ENCODE measurements at regions not wholly inside any gene's neighbourhood (a gene's known extent, or its start where the extent isn't known, plus 50 kb on each side); places are given as distances from the start of the nearest gene placed in this dataset.
"Not testable (repeated sequence)": the region's sequence is repeated elsewhere in the genome, so short reads cannot be mapped to it uniquely, and the experiment has no call there.

DNA sequence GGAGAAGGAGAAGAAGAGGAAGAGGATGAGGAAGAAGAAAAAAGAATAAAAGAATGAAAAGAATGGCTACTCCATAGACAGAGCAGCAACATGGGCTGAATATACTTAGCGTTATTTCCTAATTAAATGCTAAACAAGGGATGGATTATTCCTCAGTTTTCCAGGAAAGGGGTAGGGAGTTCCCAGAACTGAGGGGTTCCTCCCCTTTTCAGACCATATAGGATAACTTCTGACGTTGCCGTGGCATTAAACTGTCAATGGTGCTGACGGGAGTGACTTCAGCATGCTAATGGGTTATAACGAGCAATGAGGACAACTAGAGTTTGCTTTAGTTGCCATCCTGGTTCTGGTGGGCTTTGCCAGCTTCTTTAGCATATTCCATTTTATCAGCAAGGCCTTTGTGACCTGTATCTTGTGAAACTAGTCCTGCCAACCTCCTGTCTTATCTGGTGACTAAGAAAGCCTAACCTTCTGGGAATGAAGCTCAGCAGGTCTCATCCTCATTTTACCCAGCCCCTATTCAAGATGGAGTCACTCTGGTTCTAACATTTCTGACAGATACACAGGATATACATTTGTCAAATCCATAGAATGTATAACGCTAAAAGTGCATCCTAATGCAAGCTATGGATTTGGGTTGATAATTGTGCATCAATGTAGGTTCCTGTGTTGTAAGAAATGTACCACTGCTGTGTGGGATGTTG is 152.3 kb downstream of the MAIP1 start:
- no peaks in the 10 kb centered on the region for H3K4me1 ChIP-seq (ENCODE audit: insufficient read depth, low read length)
- no peaks in the 10 kb centered on the region for H3K27me3 ChIP-seq (ENCODE audit: insufficient read depth, low read length)
- H3K27ac ChIP-seq (ENCODE audit: low read length), result no peak overlapping the region
- H3K9me3 ChIP-seq (ENCODE audit: insufficient read depth, low read depth, low read length), result no peaks in the 10 kb centered on the region
- no peak overlapping the region for H3K9ac ChIP-seq (ENCODE audit: low read depth, low read length)
- H3K4me3 ChIP-seq (ENCODE audit: low read length), result no peak overlapping the region
- H3K36me3 ChIP-seq (ENCODE audit: insufficient read depth, low read depth, low read length), result no peaks in the 10 kb centered on the region

DNA sequence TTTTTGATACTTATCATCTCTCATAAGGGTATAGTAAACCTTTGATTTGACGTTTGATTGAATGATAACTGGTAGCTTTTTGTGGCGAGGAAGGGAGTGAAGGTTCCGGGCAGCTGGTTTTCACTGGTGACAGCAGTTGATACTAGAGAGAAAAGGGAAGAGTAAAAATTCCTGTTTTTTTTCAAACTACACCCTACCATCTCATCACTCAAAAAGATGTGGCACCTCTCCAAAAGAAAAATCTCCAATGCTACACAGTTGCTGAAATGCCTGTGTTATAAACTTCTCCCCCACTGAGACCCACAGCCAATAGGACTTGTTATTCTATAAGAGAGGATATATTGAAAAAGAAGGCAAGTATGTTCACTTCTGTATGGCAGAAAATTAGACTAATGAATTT is 154.0 kb downstream of the MAIP1 start:
- H3K9me3 ChIP-seq (ENCODE audit: insufficient read depth, low read depth, low read length), result no peaks in the 10 kb centered on the region
- H3K36me3 ChIP-seq (ENCODE audit: insufficient read depth, low read depth, low read length), result no peaks in the 10 kb centered on the region
- H3K27me3 ChIP-seq (ENCODE audit: insufficient read depth, low read length), result no peaks in the 10 kb centered on the region
- H3K9ac ChIP-seq (ENCODE audit: low read depth, low read length), result no peak overlapping the region
- no peak overlapping the region for H3K27ac ChIP-seq (ENCODE audit: low read length)
- H3K4me3 ChIP-seq (ENCODE audit: low read length), result no peak overlapping the region
- H3K4me1 ChIP-seq (ENCODE audit: insufficient read depth, low read length), result no peaks in the 10 kb centered on the region

DNA sequence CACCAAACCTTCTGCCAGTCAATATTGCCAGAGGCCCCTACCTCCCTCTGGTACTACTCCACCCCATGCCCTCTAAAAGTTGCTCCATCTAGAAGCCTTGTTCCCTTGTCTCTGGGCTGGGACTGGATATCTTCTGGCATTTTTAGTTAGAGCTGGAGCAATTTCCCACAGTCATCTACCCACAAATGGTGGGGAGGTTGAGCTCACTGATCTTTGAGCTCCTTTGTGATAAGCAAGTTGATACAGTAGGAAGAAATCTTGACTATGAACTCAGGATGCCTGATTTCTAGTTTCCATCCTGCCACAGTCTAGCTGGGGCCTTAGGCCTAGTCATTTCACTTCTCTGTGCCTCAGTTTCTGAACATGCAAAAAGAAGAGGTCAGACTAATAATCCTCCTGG is 155.0 kb downstream of the MAIP1 start:
- no peak overlapping the region for H3K4me3 ChIP-seq (ENCODE audit: low read length)

DNA sequence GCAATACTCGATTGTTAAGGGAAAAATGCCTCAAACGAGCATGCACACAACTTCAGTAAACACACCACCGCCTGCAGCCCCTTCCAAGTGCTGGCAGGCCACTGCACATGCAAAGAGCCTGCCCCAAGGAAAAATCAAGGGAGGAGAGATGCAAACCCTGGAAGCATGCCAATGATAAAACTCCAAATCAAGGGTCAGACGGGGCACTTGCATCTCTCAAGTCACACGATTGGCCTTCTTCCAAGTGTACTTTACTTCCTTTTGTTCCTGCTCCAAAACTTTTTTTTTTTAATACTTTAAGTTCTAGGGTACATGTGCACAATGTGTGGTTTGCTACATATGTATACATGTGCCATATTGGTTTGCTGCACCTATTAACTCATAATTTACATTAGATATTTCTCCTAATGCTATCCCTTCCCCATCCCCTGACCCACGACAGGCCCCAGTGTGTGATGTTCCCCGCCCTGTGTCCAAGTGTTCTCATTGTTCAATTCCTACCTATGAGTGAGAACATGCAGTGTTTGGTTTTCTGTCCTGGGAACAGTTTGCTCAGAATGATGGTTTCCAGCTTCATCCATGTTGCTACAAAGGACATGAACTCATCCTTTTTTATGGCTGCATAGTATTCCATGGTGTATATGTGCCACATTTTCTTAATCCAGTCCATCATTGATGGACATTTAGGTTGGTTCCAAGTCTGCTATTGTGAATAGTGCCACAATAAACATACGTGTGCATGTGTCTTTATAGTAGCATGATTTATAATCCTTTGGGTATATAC is 157.8 kb downstream of the MAIP1 start:
- not testable (repeated sequence) for H3K4me1 ChIP-seq (ENCODE audit: insufficient read depth, low read length); H3K27ac ChIP-seq (ENCODE audit: low read length)

More for the DNA sequence above, 155.0 kb downstream of the MAIP1 start:
- Histone ChIP-seq H3K9ac (ENCODE audit: low read depth, low read length) (no peak overlapping the region), H3K9me3 (ENCODE audit: insufficient read depth, low read depth, low read length) (no peaks in the 10 kb centered on the region), H3K27me3 (ENCODE audit: insufficient read depth, low read length) (no peaks in the 10 kb centered on the region), H3K36me3 (ENCODE audit: insufficient read depth, low read depth, low read length) (no peaks in the 10 kb centered on the region), H3K4me1 (ENCODE audit: insufficient read depth, low read length) (no peaks in the 10 kb centered on the region), H3K27ac (ENCODE audit: low read length) (no peak overlapping the region)

DNA sequence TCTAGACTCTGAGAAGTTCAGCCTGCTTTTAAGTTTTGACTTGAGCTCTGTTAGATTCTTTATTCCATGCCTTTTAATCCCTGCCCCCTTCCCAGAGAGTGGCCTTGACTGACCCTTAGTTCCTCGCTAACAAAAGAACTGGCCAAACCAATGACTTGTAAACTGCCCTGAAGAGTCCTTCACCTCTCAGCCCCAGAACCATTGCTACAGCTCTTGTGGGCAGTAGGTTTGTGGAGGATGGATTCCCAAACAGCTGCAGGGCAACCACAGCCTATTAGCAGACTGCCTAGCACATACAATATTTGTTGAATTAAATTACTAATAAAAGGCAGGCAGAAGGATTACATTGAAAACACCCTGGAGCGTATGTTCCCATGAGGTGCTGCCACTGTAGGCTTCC is 163.9 kb downstream of the MAIP1 start:
- no peaks in the 10 kb centered on the region for H3K4me1 ChIP-seq (ENCODE audit: insufficient read depth, low read length)
- no peak overlapping the region for H3K4me3 ChIP-seq (ENCODE audit: low read length)
- H3K27ac ChIP-seq (ENCODE audit: low read length), result no peak overlapping the region
- H3K27me3 ChIP-seq (ENCODE audit: insufficient read depth, low read length), result no peaks in the 10 kb centered on the region
- H3K36me3 ChIP-seq (ENCODE audit: insufficient read depth, low read depth, low read length), result no peaks in the 10 kb centered on the region
- H3K9ac ChIP-seq (ENCODE audit: low read depth, low read length), result no peak overlapping the region
- H3K9me3 ChIP-seq (ENCODE audit: insufficient read depth, low read depth, low read length), result no peaks in the 10 kb centered on the region

More for the DNA sequence above, 157.8 kb downstream of the MAIP1 start:
- not testable (repeated sequence) for H3K27me3 ChIP-seq (ENCODE audit: insufficient read depth, low read length); H3K9me3 ChIP-seq (ENCODE audit: insufficient read depth, low read depth, low read length); H3K36me3 ChIP-seq (ENCODE audit: insufficient read depth, low read depth, low read length); H3K9ac ChIP-seq (ENCODE audit: low read depth, low read length); H3K4me3 ChIP-seq (ENCODE audit: low read length)

DNA sequence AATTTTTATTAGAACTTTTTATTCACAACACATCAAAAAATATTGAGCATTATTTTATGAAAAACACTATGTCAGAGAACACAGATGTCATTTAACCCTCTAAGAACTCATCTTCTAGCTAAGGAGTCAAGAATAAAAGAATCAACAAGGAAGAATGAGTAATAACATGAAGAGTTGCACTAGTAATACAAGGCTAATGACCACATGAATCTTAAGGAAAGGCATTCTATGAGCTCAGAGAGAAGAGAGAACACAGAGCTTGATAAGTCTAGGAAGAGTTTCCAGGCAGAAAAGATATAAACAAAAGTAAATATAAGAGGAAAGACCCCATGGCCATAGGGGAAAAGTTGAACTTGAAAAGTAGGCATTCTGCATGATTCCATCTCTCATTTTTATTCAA is 166.5 kb downstream of the MAIP1 start:
- Histone ChIP-seq H3K27ac (ENCODE audit: low read length) (no peak overlapping the region), H3K9me3 (ENCODE audit: insufficient read depth, low read depth, low read length) (peaks cover 4% of the 10 kb centered on the region; the same call in 1 of the 2 replicates), H3K4me1 (ENCODE audit: insufficient read depth, low read length) (no peaks in the 10 kb centered on the region; the same call in 1 of the 2 replicates), H3K9ac (ENCODE audit: low read depth, low read length) (no peak overlapping the region), H3K4me3 (ENCODE audit: low read length) (no peak overlapping the region), H3K27me3 (ENCODE audit: insufficient read depth, low read length) (no peaks in the 10 kb centered on the region), H3K36me3 (ENCODE audit: insufficient read depth, low read depth, low read length) (no peaks in the 10 kb centered on the region)

DNA sequence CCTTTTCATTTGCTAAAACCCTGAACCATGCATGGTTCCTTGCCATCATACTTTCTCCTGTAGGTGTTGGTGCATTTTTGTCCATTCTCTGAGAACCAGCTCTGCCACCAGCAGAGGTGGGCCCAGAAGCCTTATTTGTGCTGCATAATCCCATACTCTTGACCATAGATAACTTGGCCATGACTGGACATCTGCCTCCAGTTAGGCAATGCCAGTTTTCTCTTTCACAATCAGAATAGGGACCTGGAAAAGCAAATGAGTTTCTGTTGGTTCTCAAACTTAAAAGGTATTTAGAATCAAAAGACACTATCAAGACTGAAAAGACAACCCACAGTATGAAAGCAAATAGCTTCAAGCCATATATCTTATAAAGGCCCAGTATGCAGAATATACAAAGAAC is 167.3 kb downstream of the MAIP1 start:
- H3K4me1 ChIP-seq (ENCODE audit: insufficient read depth, low read length), result peaks cover 4% of the 10 kb centered on the region
- no peak overlapping the region for H3K4me3 ChIP-seq (ENCODE audit: low read length)
- H3K36me3 ChIP-seq (ENCODE audit: insufficient read depth, low read depth, low read length), result no peaks in the 10 kb centered on the region
- H3K9ac ChIP-seq (ENCODE audit: low read depth, low read length), result no peak overlapping the region
- H3K27ac ChIP-seq (ENCODE audit: low read length), result no peak overlapping the region
- H3K9me3 ChIP-seq (ENCODE audit: insufficient read depth, low read depth, low read length), result peaks cover 4% of the 10 kb centered on the region; the same call in 1 of the 2 replicates
- H3K27me3 ChIP-seq (ENCODE audit: insufficient read depth, low read length), result no peaks in the 10 kb centered on the region

DNA sequence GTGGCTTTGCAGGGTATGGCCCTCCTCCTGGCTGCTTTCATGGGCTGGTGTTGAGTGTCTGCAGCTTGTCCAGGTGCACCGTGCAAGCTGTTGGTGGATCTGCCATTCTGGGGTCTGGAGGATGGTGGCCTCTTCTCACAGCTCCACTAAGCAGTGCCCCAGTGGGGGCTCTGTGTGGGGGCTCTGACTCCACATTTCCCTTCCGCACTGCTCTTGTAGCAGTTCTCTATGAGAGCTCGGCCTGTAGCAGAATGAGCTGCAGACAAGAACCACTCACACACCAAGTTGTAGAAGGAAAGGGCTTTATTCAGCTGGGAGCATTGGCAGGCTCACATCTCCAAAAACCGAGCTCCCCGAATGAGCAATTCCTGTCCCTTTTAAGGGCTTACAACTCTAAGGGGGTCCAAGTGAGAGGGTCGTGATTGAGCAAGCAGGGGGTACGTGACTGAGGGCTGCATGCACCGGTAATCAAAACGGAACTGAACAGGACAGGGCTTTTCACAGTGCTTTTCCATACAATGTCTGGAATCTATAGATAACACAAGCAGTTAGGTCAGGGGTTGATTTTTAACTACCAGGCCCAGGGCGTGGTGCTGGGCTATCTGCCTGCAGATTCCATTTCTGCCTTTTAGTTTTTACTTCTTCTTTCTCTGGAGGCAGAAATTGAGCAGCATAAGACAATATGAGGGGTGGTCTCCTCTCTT is 169.4 kb downstream of the MAIP1 start:
- not testable (repeated sequence) for H3K27me3 ChIP-seq (ENCODE audit: insufficient read depth, low read length); H3K4me3 ChIP-seq (ENCODE audit: low read length); H3K36me3 ChIP-seq (ENCODE audit: insufficient read depth, low read depth, low read length); H3K27ac ChIP-seq (ENCODE audit: low read length); H3K9me3 ChIP-seq (ENCODE audit: insufficient read depth, low read depth, low read length); H3K9ac ChIP-seq (ENCODE audit: low read depth, low read length); H3K4me1 ChIP-seq (ENCODE audit: insufficient read depth, low read length)

DNA sequence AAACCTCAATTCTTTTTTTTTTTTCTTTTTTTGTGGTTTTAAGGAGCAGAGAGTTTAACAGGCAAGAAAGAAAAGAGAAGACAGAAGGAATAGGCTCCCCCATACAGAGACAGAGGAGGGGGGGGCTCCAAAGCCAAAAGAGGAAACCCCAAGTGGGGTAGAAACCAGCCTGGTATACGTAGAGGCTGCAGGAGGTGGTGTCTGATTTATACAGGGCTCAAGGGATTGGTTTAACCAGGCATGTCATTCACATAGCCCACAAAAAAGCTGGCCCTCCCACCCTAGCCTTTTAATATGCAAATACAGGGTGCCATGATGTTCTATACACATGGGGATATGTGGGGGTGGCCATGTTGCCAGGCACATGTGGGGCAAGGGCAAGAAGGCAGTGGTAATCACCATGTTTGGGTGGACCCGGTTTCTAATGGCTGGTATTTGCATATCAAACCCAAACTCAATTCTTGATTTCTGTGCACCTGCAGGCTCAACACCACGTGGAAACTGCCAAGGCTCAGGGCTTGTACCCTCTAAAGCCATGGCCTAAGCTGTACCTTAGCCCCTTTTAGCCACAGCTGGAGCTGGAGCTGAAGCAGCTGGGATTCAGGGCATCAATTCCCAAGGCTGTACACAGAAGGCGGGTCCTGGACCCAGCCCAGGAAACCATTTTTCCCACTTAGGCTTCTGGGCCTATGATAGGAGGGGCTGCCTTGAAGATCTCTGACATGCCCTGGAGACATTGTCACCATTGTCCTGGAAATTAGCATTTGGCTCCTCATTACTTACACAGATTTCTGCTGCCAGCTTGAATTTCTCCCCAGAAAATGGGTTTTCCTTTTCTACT is 170.3 kb downstream of the MAIP1 start:
- no peaks in the 10 kb centered on the region for H3K27me3 ChIP-seq (ENCODE audit: insufficient read depth, low read length)
- H3K36me3 ChIP-seq (ENCODE audit: insufficient read depth, low read depth, low read length), result no peaks in the 10 kb centered on the region
- H3K4me1 ChIP-seq (ENCODE audit: insufficient read depth, low read length), result peaks cover 5% of the 10 kb centered on the region
- no peak overlapping the region for H3K27ac ChIP-seq (ENCODE audit: low read length)
- H3K9ac ChIP-seq (ENCODE audit: low read depth, low read length), result no peak overlapping the region
- peaks cover 4% of the 10 kb centered on the region; the same call in 1 of the 2 replicates for H3K9me3 ChIP-seq (ENCODE audit: insufficient read depth, low read depth, low read length)
- H3K4me3 ChIP-seq (ENCODE audit: low read length), result no peak overlapping the region

DNA sequence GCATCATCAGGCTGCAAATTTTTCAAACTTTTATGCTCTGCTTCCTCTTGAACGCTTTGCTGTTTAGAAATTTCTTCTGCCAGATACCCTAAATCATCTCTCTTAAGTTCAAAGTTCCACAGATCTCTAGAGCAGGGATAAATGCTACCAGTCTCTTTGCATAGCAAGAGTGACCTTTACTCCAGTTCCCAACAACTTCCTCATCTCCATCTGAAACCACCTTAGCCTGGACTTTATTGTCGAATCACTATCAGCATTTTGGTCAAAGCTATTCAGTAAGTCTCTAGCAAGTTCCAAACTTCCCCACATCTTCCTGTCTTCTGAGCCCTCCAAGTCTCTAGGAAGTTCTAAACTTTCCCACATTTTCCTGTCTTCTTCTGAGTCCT is 170.9 kb downstream of the MAIP1 start:
- H3K36me3 ChIP-seq (ENCODE audit: insufficient read depth, low read depth, low read length); H3K9ac ChIP-seq (ENCODE audit: low read depth, low read length); H3K4me1 ChIP-seq (ENCODE audit: insufficient read depth, low read length); H3K27ac ChIP-seq (ENCODE audit: low read length); H3K27me3 ChIP-seq (ENCODE audit: insufficient read depth, low read length); H3K9me3 ChIP-seq (ENCODE audit: insufficient read depth, low read depth, low read length); H3K4me3 ChIP-seq (ENCODE audit: low read length): not testable (repeated sequence)

DNA sequence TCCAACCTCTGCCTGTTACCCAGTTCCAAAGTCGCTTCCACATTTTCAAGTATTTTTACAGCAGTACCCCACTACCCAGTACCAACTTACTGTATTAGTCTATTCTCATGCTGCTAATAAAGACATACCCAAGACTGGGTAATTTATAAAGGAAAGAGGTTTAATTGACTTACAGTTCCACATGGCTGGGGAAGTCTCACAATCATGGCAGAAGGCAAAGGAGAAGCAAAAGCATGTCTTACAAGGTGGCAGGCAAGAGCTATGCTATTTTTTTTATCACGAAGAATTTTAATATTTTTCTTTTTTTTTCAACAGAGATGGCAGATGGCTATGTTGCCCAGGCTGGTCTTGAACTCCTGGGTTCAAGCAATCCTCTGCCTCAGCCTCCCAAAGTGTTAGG is 171.3 kb downstream of the MAIP1 start:
- not testable (repeated sequence) for H3K4me1 ChIP-seq (ENCODE audit: insufficient read depth, low read length); H3K9me3 ChIP-seq (ENCODE audit: insufficient read depth, low read depth, low read length); H3K4me3 ChIP-seq (ENCODE audit: low read length)

More for the DNA sequence above, 171.3 kb downstream of the MAIP1 start:
- not testable (repeated sequence) for H3K27me3 ChIP-seq (ENCODE audit: insufficient read depth, low read length); H3K27ac ChIP-seq (ENCODE audit: low read length); H3K36me3 ChIP-seq (ENCODE audit: insufficient read depth, low read depth, low read length); H3K9ac ChIP-seq (ENCODE audit: low read depth, low read length)

All from iPS-20b (cell line).